HEK293T (cell line): ENCODE measurements at regions not wholly inside any gene's neighbourhood (a gene's known extent, or its start where the extent isn't known, plus 50 kb on each side); places are given as distances from the start of the nearest gene placed in this dataset.
"Not testable (repeated sequence)": the region's sequence is repeated elsewhere in the genome, so short reads cannot be mapped to it uniquely, and the experiment has no call there.

ENCODE experiments used
- CTCF ChIA-PET: fragments of 350-600 bp; formaldehyde crosslinking; extraction: SDS; loops from one replicate; lab custom pipeline; 2021; ENCODE audit warnings: antibody characterized with exemption, inconsistent platforms; lab: Yijun Ruan, JAX
- POLR2A ChIA-PET: fragments of 350-600 bp; formaldehyde crosslinking; extraction: SDS; loops from one replicate; lab custom pipeline; 2020; ENCODE audit warnings: antibody characterized with exemption, inconsistent platforms; lab: Yijun Ruan, JAX
- DNase-seq: peaks from one replicate; pipeline ENCODE4 v3.0.0; 2012; ENCODE audit warnings: mixed read lengths; ENCODE audit errors: extremely low spot score
- ARNT ChIP-seq: fragments of 450-650 bp; IDR thresholded peaks from 2 replicates; pipeline ENCODE4 v1.6.1; 2017; ENCODE audit warnings: mild to moderate bottlenecking
- BHLHE40 ChIP-seq: fragments of 450-650 bp; IDR thresholded peaks from 2 replicates; pipeline ENCODE4 v1.6.1; 2016; ENCODE audit warnings: mild to moderate bottlenecking, moderate library complexity, borderline replicate concordance
- CTBP1 ChIP-seq: fragments of 450-650 bp; IDR thresholded peaks from 2 replicates; pipeline ENCODE4 v1.6.1; 2016; ENCODE audit warnings: borderline replicate concordance
- ELF4 ChIP-seq: fragments of 450-650 bp; IDR thresholded peaks from 2 replicates; pipeline ENCODE4 v1.6.1; 2017; ENCODE audit warnings: antibody characterized with exemption
- FOXA1 ChIP-seq: fragments of 450-650 bp; IDR thresholded peaks from 2 replicates; pipeline ENCODE4 v1.6.1; 2016; ENCODE audit warnings: mild to moderate bottlenecking
- FOXK2 ChIP-seq: fragments of 450-650 bp; IDR thresholded peaks from 2 replicates; pipeline ENCODE4 v1.6.1; 2016; ENCODE audit warnings: mild to moderate bottlenecking
- FOXM1 ChIP-seq: fragments of 450-650 bp; IDR thresholded peaks from 2 replicates; pipeline ENCODE4 v1.6.1; 2017; ENCODE audit warnings: mild to moderate bottlenecking, borderline replicate concordance
- HDGF ChIP-seq: fragments of 450-650 bp; IDR thresholded peaks from 2 replicates; pipeline ENCODE4 v1.6.1; 2017; ENCODE audit warnings: antibody characterized with exemption, borderline replicate concordance
- L3MBTL2 ChIP-seq: fragments of 450-650 bp; conservative IDR thresholded peaks from 2 replicates; pipeline ENCODE4 v1.6.1; 2016; ENCODE audit warnings: mild to moderate bottlenecking
- LEF1 ChIP-seq: fragments of 450-650 bp; IDR thresholded peaks from 2 replicates; pipeline ENCODE4 v1.6.1; 2017; ENCODE audit warnings: mild to moderate bottlenecking, borderline replicate concordance
- NFRKB ChIP-seq: fragments of 450-650 bp; IDR thresholded peaks from 2 replicates; pipeline ENCODE4 v1.6.1; 2016; ENCODE audit warnings: mild to moderate bottlenecking, moderate library complexity
- SP1 ChIP-seq: fragments of 450-650 bp; IDR thresholded peaks from 2 replicates; pipeline ENCODE4 v1.6.1; 2017
- SUZ12 ChIP-seq: fragments of 450-650 bp; IDR thresholded peaks from 2 replicates; pipeline ENCODE4 v1.6.1; 2016; ENCODE audit warnings: mild to moderate bottlenecking
- TARDBP ChIP-seq: fragments of 450-650 bp; IDR thresholded peaks from 2 replicates; pipeline ENCODE4 v1.6.1; 2016
- ZNF384 ChIP-seq: fragments of 450-650 bp; IDR thresholded peaks from 2 replicates; pipeline ENCODE4 v1.6.1; 2016
- TF ChIP-seq, protein P1 (sequence below): fragments of 450-650 bp; IDR thresholded peaks from 2 replicates; pipeline ENCODE4 v1.6.1; 2016

DNA sequence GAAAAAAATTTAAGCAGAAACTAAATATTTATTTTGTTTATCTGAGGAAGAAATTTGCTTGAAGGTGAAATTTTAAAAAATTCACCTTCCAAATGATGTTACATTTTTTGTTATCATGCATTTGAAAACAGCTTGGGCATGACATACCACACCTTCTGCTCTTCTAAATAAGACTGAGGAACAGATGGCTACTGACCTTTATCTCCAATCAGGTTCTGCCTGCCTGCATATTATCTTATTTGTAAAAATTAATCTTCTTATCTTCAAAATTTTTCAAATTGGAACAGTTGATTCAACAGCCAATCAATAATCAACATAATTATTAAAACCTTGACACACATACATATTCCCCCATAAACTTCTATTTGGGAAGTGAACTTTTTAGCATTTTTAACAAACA lies 641.8 kb upstream of the ZNF385D start:
- POLR2A ChIA-PET, result no interaction called here
- CTCF ChIA-PET, result no interaction called here

DNA sequence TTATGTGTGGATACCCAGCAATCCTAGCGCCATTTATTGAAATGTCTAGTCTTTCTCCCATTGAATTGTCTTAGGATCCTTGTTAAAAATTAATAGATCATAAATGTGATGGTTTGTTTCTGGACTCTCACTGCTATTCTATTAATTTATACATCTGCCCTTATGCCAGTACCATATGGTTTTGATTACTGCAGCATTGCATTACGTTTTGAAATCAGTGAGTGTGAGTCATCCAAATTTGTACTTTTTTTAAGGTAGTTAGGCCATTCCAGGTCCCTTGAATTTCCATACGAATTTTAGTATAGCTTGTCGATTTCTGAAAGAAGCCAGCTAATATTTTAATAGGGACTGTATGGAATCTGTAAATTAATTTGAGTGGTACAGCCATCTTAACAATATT lies 648.6 kb upstream of the ZNF385D start:
- POLR2A ChIA-PET, result no interaction called here
- CTCF ChIA-PET, result no interaction called here
- TF ChIP-seq L3MBTL2 (no peak), TARDBP (no peak), HDGF (no peak), FOXA1 (no peak), FOXK2 (no peak), CTBP1 (no peak), SUZ12 (no peak), ARNT (no peak), SP1 (no peak), LEF1 (no peak), ELF4 (no peak), NFRKB (no peak), FOXM1 (no peak), ZNF384 (no peak), BHLHE40 (no peak)
- TF ChIP-seq, protein P1, sequence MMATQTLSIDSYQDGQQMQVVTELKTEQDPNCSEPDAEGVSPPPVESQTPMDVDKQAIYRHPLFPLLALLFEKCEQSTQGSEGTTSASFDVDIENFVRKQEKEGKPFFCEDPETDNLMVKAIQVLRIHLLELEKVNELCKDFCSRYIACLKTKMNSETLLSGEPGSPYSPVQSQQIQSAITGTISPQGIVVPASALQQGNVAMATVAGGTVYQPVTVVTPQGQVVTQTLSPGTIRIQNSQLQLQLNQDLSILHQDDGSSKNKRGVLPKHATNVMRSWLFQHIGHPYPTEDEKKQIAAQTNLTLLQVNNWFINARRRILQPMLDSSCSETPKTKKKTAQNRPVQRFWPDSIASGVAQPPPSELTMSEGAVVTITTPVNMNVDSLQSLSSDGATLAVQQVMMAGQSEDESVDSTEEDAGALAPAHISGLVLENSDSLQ, result no peak
- DNase-seq, result no peak

More for the DNA sequence above, 641.8 kb upstream of the ZNF385D start:
- DNase-seq, result no peak
- TF ChIP-seq NFRKB (no peak), ARNT (no peak), CTBP1 (no peak), SUZ12 (no peak), FOXK2 (no peak), FOXM1 (no peak), ZNF384 (no peak), HDGF (no peak), TARDBP (no peak), L3MBTL2 (no peak), LEF1 (no peak)
- TF ChIP-seq, protein P1, result no peak

DNA sequence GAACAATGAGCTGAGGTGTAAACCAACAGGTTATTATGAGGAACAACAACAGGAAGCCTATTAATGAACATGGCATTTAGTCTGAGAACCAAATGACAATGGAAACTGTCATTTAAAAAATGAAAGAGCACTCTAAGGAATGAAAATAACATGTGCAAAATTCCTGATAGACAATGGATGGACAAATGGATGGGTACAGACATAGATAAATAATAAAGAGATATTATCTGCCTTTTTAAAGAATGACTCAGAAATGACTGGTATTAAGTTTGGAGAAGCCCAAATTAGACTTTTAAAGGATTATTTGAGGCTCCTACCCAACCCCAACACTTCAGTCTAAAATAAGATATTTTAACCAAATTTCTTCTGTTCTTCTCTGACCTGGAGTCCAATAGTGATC lies 650.5 kb upstream of the ZNF385D start:
- POLR2A ChIA-PET, result no interaction called here
- no peak for TF ChIP-seq FOXK2
- no peak for TF ChIP-seq NFRKB
- no peak for TF ChIP-seq FOXM1
- no peak for TF ChIP-seq ARNT
- TF ChIP-seq TARDBP, result no peak
- no peak for TF ChIP-seq ZNF384
- TF ChIP-seq SUZ12, result no peak
- no peak for TF ChIP-seq L3MBTL2
- no peak for TF ChIP-seq HDGF
- TF ChIP-seq, protein P1, result no peak
- no peak for TF ChIP-seq FOXA1
- TF ChIP-seq ELF4, result no peak
- no peak for TF ChIP-seq LEF1
- TF ChIP-seq BHLHE40, result no peak
- TF ChIP-seq SP1, result no peak
- no peak for TF ChIP-seq CTBP1
- DNase-seq, result no peak
- CTCF ChIA-PET, result no interaction called here

DNA sequence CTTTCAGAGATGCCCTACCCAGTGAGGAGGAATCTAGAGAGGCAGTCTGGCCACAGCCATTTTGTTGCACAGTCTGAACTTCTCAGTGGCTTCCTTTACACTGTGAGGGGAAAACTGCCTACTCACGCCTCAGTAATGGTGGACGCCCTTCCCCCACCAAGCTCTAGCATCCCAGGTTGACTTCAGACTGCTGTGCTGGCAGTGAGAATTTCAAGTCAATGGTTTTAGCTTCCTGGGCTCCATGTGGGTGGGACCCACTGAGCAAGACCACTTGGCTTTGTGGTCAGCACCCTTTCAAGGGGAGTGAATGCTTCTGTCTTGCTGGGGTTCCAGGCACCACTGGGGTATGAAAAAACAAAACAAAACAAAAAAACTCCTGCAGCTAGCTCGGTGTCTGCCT lies 663.2 kb upstream of the ZNF385D start:
- DNase-seq, result no peak
- POLR2A ChIA-PET, result no interaction called here
- TF ChIP-seq ZNF384 (no peak), FOXK2 (no peak), TARDBP (no peak), SUZ12 (no peak), ELF4 (no peak)
- TF ChIP-seq, protein P1, result no peak
- CTCF ChIA-PET, result no interaction called here

DNA sequence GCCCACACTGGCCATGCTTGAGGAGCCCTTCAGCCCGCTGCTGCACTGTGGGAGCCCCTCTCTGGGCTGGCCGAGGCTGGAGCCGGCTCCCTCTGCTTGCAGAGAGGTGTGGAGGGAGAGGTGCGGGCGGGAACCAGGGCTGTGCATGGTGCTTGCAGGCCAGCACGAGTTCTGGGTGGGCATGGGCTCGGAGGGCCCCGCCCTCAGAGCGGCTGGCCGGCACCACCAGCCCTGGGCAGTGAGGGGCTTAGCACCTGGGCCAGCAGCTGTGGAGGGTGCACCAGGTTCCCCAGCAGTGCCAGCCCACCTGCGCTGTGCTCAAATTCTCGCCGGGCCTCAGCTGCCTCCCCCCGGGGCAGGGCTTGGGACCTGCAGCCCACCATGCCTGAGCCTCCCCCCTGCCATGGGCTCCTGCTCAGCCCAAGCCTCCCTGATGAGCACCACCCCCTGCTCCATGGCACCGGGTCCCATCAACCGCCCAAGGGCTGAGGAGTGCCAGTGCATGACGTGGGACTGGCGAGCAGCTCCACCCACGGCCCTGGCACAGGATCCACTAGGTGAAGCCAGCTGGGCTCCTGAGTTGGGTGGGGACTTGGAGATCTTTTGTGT lies 665.9 kb upstream of the ZNF385D start:
- CTCF ChIA-PET, POLR2A ChIA-PET: not testable (repeated sequence)

DNA sequence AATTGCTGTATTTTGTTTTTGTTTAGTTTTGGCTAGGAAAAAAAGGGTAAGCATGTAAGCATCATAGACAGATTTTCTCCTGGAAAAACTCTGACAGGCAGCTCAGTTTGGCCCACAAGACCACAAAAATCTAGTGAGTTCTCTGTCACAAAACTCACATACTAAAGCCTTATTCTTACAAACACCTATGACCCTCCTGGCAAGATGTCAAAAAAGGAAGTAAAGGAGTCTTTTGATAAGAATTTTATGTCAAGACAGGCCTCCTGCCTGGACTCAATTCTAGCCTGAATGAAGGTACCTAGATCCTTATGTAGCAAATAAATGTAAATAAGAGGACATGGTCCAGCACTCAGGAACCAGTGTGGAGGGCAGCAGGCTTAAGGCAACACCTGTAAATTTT lies 668.3 kb upstream of the ZNF385D start:
- DNase-seq, result no peak
- CTCF ChIA-PET, result no interaction called here
- POLR2A ChIA-PET, result no interaction called here
- TF ChIP-seq FOXA1 (no peak), TARDBP (no peak), NFRKB (no peak), SUZ12 (no peak), ELF4 (no peak), ZNF384 (no peak), LEF1 (no peak), HDGF (no peak), FOXK2 (no peak)

More for the DNA sequence above, 665.9 kb upstream of the ZNF385D start:
- DNase-seq, result not testable (repeated sequence)
